A549 (cell line): ENCODE measurements at regions not wholly inside any gene's neighbourhood (a gene's known extent, or its start where the extent isn't known, plus 50 kb on each side); places are given as distances from the start of the nearest gene placed in this dataset.

Source experiments
- BHLHE40 ChIP-seq: IDR thresholded peaks from 2 replicates; pipeline ENCODE4 v1.6.1; 2012; ENCODE audit warnings: low read depth, low read length, inconsistent platforms
- CTCF ChIP-seq: fragments of >200 bp; sonication (Bioruptor Twin); formaldehyde crosslinking; IDR thresholded peaks from 3 replicates; pipeline ENCODE4 v1.5.1; 2016
- EP300 ChIP-seq, 2 experiments: fragments of >200 bp; sonication (Bioruptor Twin); formaldehyde crosslinking; IDR thresholded peaks; 2 replicates in 1 of 2; 3 replicates in 1 of 2; pipeline ENCODE4 v1.6.1; 2016 to 2017
- ESRRA ChIP-seq: fragments of 150-350 bp; IDR thresholded peaks from 2 replicates; pipeline ENCODE4 v1.6.1; 2014; ENCODE audit warnings: mild to moderate bottlenecking, low read length, borderline replicate concordance
- MAFK ChIP-seq: fragments of 450-650 bp; IDR thresholded peaks from 2 replicates; pipeline ENCODE4 v1.6.1; 2014; ENCODE audit not compliant: partially characterized antibody
- POLR2A ChIP-seq: IDR thresholded peaks from 2 replicates; pipeline ENCODE4 v1.6.1; 2012; ENCODE audit warnings: mild to moderate bottlenecking, low read length
- SMC3 ChIP-seq: fragments of >200 bp; sonication (Bioruptor Twin); formaldehyde crosslinking; IDR thresholded peaks from 3 replicates; pipeline ENCODE4 v1.6.1; 2018; ENCODE audit warnings: inconsistent platforms
- TF ChIP-seq, protein P1 (sequence below): fragments of 200-600 bp; sonication (generic); IDR thresholded peaks from 2 replicates; pipeline ENCODE4 v1.6.1; 2016; ENCODE audit warnings: antibody characterized with exemption, mild to moderate bottlenecking, moderate library complexity
- TF ChIP-seq, protein P2 (sequence below): fragments of >200 bp; sonication (Bioruptor Twin); formaldehyde crosslinking; IDR thresholded peaks from 3 replicates; pipeline ENCODE4 v1.6.1; 2016
- TF ChIP-seq, protein P3 (sequence below): fragments of 150-350 bp; IDR thresholded peaks from 2 replicates; pipeline ENCODE4 v1.6.1; 2014; ENCODE audit warnings: low read depth, mild to moderate bottlenecking, low read length

DNA sequence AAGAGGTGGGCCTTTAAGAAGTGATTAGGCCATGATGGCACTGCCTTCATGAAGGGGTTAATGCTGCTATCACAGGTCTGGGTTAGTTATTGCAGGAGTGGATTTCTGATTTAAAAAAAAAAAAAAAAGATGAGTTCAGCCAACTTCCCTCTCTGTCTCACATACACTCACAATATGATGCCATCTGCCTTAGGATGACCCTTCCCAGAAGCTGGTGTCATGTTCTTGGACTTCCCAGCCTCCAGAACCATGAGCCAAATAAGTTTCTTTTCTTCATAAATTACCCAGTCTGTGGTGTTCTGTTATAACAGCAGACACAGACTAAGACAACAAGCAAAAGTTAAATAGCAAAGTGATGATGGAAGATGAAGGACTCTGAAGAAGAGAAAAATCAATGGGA, 179.7 kb upstream of the ETAA1 start:
- no peak for TF ChIP-seq CTCF
- TF ChIP-seq ESRRA = no peak
- TF ChIP-seq MAFK = no peak
- TF ChIP-seq EP300 (IDR thresholded peaks at IDR 0.05) = no peak
- TF ChIP-seq, protein P1, sequence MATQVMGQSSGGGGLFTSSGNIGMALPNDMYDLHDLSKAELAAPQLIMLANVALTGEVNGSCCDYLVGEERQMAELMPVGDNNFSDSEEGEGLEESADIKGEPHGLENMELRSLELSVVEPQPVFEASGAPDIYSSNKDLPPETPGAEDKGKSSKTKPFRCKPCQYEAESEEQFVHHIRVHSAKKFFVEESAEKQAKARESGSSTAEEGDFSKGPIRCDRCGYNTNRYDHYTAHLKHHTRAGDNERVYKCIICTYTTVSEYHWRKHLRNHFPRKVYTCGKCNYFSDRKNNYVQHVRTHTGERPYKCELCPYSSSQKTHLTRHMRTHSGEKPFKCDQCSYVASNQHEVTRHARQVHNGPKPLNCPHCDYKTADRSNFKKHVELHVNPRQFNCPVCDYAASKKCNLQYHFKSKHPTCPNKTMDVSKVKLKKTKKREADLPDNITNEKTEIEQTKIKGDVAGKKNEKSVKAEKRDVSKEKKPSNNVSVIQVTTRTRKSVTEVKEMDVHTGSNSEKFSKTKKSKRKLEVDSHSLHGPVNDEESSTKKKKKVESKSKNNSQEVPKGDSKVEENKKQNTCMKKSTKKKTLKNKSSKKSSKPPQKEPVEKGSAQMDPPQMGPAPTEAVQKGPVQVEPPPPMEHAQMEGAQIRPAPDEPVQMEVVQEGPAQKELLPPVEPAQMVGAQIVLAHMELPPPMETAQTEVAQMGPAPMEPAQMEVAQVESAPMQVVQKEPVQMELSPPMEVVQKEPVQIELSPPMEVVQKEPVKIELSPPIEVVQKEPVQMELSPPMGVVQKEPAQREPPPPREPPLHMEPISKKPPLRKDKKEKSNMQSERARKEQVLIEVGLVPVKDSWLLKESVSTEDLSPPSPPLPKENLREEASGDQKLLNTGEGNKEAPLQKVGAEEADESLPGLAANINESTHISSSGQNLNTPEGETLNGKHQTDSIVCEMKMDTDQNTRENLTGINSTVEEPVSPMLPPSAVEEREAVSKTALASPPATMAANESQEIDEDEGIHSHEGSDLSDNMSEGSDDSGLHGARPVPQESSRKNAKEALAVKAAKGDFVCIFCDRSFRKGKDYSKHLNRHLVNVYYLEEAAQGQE = no peak
- no peak for TF ChIP-seq POLR2A
- no peak for TF ChIP-seq SMC3
- TF ChIP-seq BHLHE40 = no peak
- TF ChIP-seq, protein P2, sequence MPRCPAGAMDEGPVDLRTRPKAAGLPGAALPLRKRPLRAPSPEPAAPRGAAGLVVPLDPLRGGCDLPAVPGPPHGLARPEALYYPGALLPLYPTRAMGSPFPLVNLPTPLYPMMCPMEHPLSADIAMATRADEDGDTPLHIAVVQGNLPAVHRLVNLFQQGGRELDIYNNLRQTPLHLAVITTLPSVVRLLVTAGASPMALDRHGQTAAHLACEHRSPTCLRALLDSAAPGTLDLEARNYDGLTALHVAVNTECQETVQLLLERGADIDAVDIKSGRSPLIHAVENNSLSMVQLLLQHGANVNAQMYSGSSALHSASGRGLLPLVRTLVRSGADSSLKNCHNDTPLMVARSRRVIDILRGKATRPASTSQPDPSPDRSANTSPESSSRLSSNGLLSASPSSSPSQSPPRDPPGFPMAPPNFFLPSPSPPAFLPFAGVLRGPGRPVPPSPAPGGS = no peak
- TF ChIP-seq, protein P3, sequence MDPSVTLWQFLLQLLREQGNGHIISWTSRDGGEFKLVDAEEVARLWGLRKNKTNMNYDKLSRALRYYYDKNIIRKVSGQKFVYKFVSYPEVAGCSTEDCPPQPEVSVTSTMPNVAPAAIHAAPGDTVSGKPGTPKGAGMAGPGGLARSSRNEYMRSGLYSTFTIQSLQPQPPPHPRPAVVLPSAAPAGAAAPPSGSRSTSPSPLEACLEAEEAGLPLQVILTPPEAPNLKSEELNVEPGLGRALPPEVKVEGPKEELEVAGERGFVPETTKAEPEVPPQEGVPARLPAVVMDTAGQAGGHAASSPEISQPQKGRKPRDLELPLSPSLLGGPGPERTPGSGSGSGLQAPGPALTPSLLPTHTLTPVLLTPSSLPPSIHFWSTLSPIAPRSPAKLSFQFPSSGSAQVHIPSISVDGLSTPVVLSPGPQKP = no peak
